ENCODE measurements at regions not wholly inside any gene's neighbourhood (a gene's known extent, or its start where the extent isn't known, plus 50 kb on each side); places are given as distances from the start of the nearest gene placed in this dataset.

DNA sequence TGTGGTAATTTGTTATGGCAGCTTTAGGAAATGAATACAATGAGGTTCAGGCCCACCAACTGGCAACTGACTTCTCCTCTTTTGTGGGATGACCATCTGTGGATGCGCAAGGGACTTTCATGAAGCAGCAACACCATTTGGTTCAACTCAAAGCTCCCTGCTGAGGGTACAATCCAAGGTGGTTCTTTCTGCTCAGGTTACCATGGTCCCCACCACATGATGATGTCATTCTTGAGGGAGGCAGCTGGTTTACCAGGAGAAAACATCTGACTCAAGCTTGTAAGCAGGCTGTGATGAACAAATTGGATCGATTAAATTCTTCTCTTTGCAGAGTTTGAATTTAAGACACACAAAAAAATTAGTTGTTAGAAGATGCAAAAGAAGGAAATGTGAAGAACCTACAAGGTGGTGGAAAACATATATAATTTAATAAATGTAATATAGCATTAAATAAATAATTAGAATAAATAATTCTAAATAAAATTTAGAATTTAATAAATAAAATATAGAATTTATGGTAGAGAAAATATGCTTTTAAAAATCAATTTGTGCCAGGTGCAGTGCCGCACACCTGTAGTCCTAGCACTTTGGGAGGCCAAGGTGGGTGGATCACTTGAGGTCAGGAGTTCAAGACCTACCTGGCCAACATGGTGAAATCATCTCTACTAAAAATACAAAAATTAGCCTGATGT is 67.6 kb upstream of the ANKFN1 start:
- no peak overlapping the region for H3K27ac Mint-ChIP-seq
- no peak for DNase-seq
- no peaks in the 10 kb centered on the region for H3K4me1 Mint-ChIP-seq
- H3K27me3 Mint-ChIP-seq: peaks cover 34% of the 10 kb centered on the region
- no peaks in the 10 kb centered on the region for H3K9me3 Mint-ChIP-seq
- ATAC-seq: no peak
- H3K4me3 Mint-ChIP-seq: no peak overlapping the region

DNA sequence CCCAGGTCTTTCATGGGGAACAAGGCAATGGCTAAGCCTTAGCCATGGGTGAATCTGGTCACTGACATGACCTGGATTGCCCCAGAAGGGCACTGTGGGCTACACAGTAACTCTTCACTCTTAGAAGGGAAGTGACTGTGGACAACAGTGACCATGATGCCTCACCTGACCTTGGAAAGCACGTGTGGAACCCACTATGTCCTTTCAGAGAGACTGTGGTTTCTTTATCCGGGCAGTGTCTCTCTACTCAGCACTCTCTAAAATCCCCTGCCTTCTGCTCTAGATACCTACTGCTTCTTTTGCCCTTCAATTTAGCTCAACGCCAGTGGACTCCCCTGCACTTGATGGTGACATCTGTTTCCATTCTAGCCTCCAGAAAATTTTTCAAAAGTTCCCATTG is 66.1 kb upstream of the ANKFN1 start:
- DNase-seq (no peak), ATAC-seq (no peak)
- H3K27me3 Mint-ChIP-seq: peaks cover 34% of the 10 kb centered on the region
- H3K27ac Mint-ChIP-seq: peak overlapping the region in 1 of 2 donors; percentile 54
- H3K4me1 Mint-ChIP-seq: no peaks in the 10 kb centered on the region
- H3K4me3 Mint-ChIP-seq: no peak overlapping the region
- H3K9me3 Mint-ChIP-seq: no peaks in the 10 kb centered on the region

DNA sequence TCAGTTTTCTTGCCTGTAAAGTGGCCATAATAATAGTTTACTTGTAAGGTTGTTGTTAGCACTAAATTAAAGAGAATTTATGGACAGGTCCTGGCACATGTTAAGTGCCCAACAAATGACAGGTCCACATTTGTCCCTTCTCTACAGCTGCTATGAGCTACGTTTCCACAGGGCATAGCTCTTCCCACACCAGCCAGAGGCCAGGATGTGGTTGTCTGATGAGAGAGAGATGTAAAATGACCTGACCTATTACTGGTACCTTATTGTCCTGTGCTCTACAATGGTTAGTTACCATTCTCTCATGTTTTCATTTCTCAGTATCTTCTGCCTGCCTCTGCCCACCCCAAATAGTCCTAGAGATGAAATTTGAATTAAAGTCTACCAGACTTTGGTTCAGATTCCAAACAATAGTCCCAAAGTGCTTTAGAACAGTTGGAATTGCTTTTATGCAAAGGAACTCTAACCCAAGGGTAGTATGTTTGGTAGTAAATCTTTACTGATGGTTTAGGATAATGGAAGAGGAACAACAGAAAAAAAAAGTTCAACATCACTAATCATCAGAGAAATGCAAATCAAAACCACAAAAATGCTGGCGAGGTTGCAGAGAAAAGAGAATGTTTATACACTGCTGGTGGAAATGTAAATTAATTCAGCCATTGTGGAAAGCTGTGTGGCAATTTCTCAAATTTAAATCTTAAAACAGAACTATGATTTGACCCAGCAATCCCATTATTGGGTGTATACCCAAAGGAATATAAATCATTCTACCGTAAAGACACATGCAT is 57.1 kb upstream of the ANKFN1 start:
- Mint-ChIP-seq H3K27ac (peak overlapping the region in 1 of 2 donors; percentile 14), H3K9me3 (no peaks in the 10 kb centered on the region), H3K27me3 (peaks cover 18% of the 10 kb centered on the region), H3K4me1 (no peaks in the 10 kb centered on the region), H3K4me3 (no peak overlapping the region)
- DNase-seq (no peak), ATAC-seq (no peak)

DNA sequence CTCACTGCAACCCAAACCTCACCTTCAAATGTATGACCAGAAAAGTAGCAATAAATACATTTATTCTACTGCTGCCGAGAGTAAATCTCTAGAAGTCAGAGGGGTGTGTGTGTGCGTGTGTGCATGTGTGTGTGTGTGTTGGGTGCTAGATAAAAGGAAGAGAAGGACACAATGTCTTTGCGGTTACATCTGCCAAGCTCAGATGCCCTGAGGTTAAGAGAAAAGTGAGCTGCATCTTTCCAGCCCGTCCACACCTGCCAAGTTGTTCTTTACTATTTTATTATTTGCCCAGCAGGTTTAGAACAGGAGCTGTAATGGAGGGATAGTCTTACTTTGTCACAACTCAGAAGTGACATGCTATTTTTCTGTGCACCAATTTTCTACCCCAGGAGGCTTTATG is 54.5 kb upstream of the ANKFN1 start:
- no peaks in the 10 kb centered on the region for H3K4me1 Mint-ChIP-seq
- peaks cover 18% of the 10 kb centered on the region for H3K27me3 Mint-ChIP-seq
- no peaks in the 10 kb centered on the region for H3K9me3 Mint-ChIP-seq
- no peak overlapping the region for H3K27ac Mint-ChIP-seq
- DNase-seq: no peak
- ATAC-seq: no peak
- no peak overlapping the region for H3K4me3 Mint-ChIP-seq

DNA sequence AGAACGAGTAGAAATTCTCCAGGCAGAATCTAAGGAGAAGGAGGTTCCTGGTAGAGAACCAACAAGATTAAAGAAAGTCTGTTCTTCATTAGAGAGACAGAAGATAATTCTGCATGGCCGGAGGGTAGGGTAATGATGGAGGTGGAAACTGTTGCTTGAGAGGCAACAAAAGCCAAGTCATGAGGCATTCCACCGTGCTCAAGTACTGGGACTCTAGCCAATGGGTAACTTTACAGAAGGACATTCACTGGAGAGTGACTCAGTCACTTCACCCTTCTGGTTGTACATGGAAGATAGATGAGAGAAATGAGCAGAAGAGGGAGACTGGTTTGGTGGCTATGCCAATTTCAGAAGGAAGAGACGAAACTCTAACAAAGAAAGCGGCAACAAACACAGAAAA is 53.6 kb upstream of the ANKFN1 start:
- ATAC-seq: no peak
- Mint-ChIP-seq H3K27me3 (peaks cover 23% of the 10 kb centered on the region), H3K9me3 (no peaks in the 10 kb centered on the region), H3K4me1 (no peaks in the 10 kb centered on the region), H3K4me3 (no peak overlapping the region), H3K27ac (no peak overlapping the region)
- DNase-seq: no peak
